KBM-7 (cell line): ENCODE measurements at regions not wholly inside any gene's neighbourhood (a gene's known extent, or its start where the extent isn't known, plus 50 kb on each side); places are given as distances from the start of the nearest gene placed in this dataset.
"Not testable (repeated sequence)": the region's sequence is repeated elsewhere in the genome, so short reads cannot be mapped to it uniquely, and the experiment has no call there.

Experiments used
- DNase-seq: peaks from one replicate; pipeline ENCODE4 v3.0.0-alpha.2; 2015
- in situ Hi-C: fragments of 300-500 bp; cut with MboI; formaldehyde crosslinking; loops from 2 replicates; pipeline ENCODE4 v1.14.3; 2020; ENCODE audit warnings: low sequenced_read_pairs, low pct_unique_long_range_greater_than_20kb, mixed read lengths

GRCh38 chr1:164006186-164006585, 552.8 kb upstream of the PBX1 start:
- in situ Hi-C loops, DNase-seq: not testable (repeated sequence)

GRCh38 chr1:164006621-164007020, 552.4 kb upstream of the PBX1 start:
- in situ Hi-C loops = no loop called here
- DNase-seq = no peak

GRCh38 chr1:164017239-164017638, 541.7 kb upstream of the PBX1 start:
- in situ Hi-C loops = no loop called here
- no peak for DNase-seq

GRCh38 chr1:164020391-164020790, 538.6 kb upstream of the PBX1 start:
- in situ Hi-C loops = no loop called here

GRCh38 chr1:164021813-164022212, 537.2 kb upstream of the PBX1 start:
- in situ Hi-C loops = no loop called here
- DNase-seq = no peak

More at GRCh38 chr1:164020391-164020790, 538.6 kb upstream of the PBX1 start:
- DNase-seq = no peak

- in situ Hi-C loops = no loop called here
- no peak for DNase-seq
Observed at GRCh38 chr1:164033782-164034181, 525.2 kb upstream of the PBX1 start.

GRCh38 chr1:164040754-164041153, 518.2 kb upstream of the PBX1 start:
- in situ Hi-C loops = no loop called here
- no peak for DNase-seq

- in situ Hi-C loops = no loop called here
- no peak for DNase-seq
Observed at GRCh38 chr1:164051782-164052181, 507.2 kb upstream of the PBX1 start.

- in situ Hi-C loops = no loop called here
- no peak for DNase-seq
Observed at GRCh38 chr1:164054331-164054730, 504.7 kb upstream of the PBX1 start.

GRCh38 chr1:164058198-164058597, 500.8 kb upstream of the PBX1 start:
- DNase-seq = no peak
- in situ Hi-C loops = no loop called here

- in situ Hi-C loops = no loop called here
- no peak for DNase-seq
Observed at GRCh38 chr1:164061528-164061927, 497.5 kb upstream of the PBX1 start.

- DNase-seq = no peak
- in situ Hi-C loops = no loop called here
Observed at GRCh38 chr1:164064501-164064900, 494.5 kb upstream of the PBX1 start.

- no peak for DNase-seq
- in situ Hi-C loops = no loop called here
Observed at GRCh38 chr1:164071288-164071687, 487.7 kb upstream of the PBX1 start.

- in situ Hi-C loops = no loop called here
- DNase-seq = no peak
Observed at GRCh38 chr1:164086832-164087231, 472.2 kb upstream of the PBX1 start.

- in situ Hi-C loops = no loop called here
- DNase-seq = no peak
Observed at GRCh38 chr1:164087906-164088453, 471.0 kb upstream of the PBX1 start.

- in situ Hi-C loops = no loop called here
- DNase-seq = no peak
Observed at GRCh38 chr1:164092603-164093353, 466.2 kb upstream of the PBX1 start.

GRCh38 chr1:164093543-164093942, 465.4 kb upstream of the PBX1 start:
- in situ Hi-C loops = no loop called here
- DNase-seq = no peak

GRCh38 chr1:164101802-164102201, 457.2 kb upstream of the PBX1 start:
- no peak for DNase-seq
- in situ Hi-C loops = no loop called here

- in situ Hi-C loops = no loop called here
- DNase-seq = no peak
Observed at GRCh38 chr1:164131949-164132348, 427.0 kb upstream of the PBX1 start.

- no peak for DNase-seq
- in situ Hi-C loops = no loop called here
Observed at GRCh38 chr1:164137273-164137925, 421.6 kb upstream of the PBX1 start.

GRCh38 chr1:164141797-164142196, 417.2 kb upstream of the PBX1 start:
- in situ Hi-C loops = no loop called here
- no peak for DNase-seq
